H9 (cell line): ENCODE measurements at regions not wholly inside any gene's neighbourhood (a gene's known extent, or its start where the extent isn't known, plus 50 kb on each side); places are given as distances from the start of the nearest gene placed in this dataset.
A peak's percentile ranks its signal among the peaks of the same experiment; 100 is the strongest.

Source experiments
- DNase-seq: peaks from one replicate; pipeline ENCODE4 v3.0.0-alpha.2; 2017
- H2AFZ ChIP-seq: one replicate; pipeline ENCODE4 v1.6.1; 2013; ENCODE audit warnings: mild to moderate bottlenecking, low read length, control low read depth, moderate library complexity
- H2AK5ac ChIP-seq: 2 replicates; pipeline ENCODE4 v1.6.1; 2013; ENCODE audit warnings: low read length, control low read depth, mixed read lengths; ENCODE audit not compliant: insufficient read length
- H2BK120ac ChIP-seq: one replicate; pipeline ENCODE4 v1.6.1; 2013; ENCODE audit warnings: low read depth, mild to moderate bottlenecking, low read length, control low read depth, inconsistent platforms; ENCODE audit not compliant: poor library complexity, severe bottlenecking
- H2BK12ac ChIP-seq: 2 replicates; pipeline ENCODE4 v1.6.1; 2013; ENCODE audit warnings: low read length, control low read depth, mixed read lengths, low read depth; ENCODE audit not compliant: insufficient read length
- H2BK15ac ChIP-seq: 2 replicates; pipeline ENCODE4 v1.6.1; 2013; ENCODE audit warnings: low read depth, low read length, control low read depth
- H2BK20ac ChIP-seq: one replicate; pipeline ENCODE4 v1.6.1; 2013; ENCODE audit warnings: low read depth, mild to moderate bottlenecking, low read length, control low read depth, inconsistent platforms; ENCODE audit not compliant: poor library complexity, severe bottlenecking
- H2BK5ac ChIP-seq: 2 replicates; pipeline ENCODE4 v1.6.1; 2013; ENCODE audit warnings: low read length, control low read depth, mixed read lengths; ENCODE audit not compliant: insufficient read length
- H3K14ac ChIP-seq: 2 replicates; pipeline ENCODE4 v1.6.1; 2013; ENCODE audit warnings: low read length, control low read depth; ENCODE audit not compliant: insufficient read depth
- H3K18ac ChIP-seq: 2 replicates; pipeline ENCODE4 v1.6.1; 2013; ENCODE audit warnings: low read depth, mild to moderate bottlenecking, mixed read lengths, low read length, control low read depth; ENCODE audit not compliant: insufficient read length
- H3K23ac ChIP-seq: 2 replicates; pipeline ENCODE4 v1.6.1; 2013; ENCODE audit warnings: low read length, control low read depth, mixed read lengths, low read depth; ENCODE audit not compliant: insufficient read length
- H3K23me2 ChIP-seq: 2 replicates; pipeline ENCODE4 v1.6.1; 2013; ENCODE audit warnings: low read depth, mild to moderate bottlenecking, mixed read lengths, low read length, control low read depth; ENCODE audit not compliant: insufficient read length, poor library complexity, severe bottlenecking
- H3K27ac ChIP-seq: 2 replicates; pipeline ENCODE4 v1.5.1; 2013; ENCODE audit warnings: low read length, control low read depth, mixed read lengths, low read depth; ENCODE audit not compliant: insufficient read length
- H3K27me3 ChIP-seq: 2 replicates; pipeline ENCODE4 v1.6.1; 2013; ENCODE audit warnings: low read length, control low read depth, inconsistent platforms; ENCODE audit not compliant: insufficient read depth
- H3K4ac ChIP-seq: 2 replicates; pipeline ENCODE4 v1.6.1; 2013; ENCODE audit warnings: low read depth, mild to moderate bottlenecking, control low read depth, inconsistent platforms, low read length, moderate library complexity
- H3K4me1 ChIP-seq: 2 replicates; pipeline ENCODE4 v1.6.1; 2013; ENCODE audit warnings: low read length, control low read depth, inconsistent platforms; ENCODE audit not compliant: insufficient read depth
- H3K4me2 ChIP-seq: 2 replicates; pipeline ENCODE4 v1.6.1; 2013; ENCODE audit warnings: low read length, control low read depth, mixed read lengths; ENCODE audit not compliant: insufficient read length, insufficient read depth
- H3K56ac ChIP-seq: 2 replicates; pipeline ENCODE4 v1.6.1; 2013; ENCODE audit warnings: low read depth, mild to moderate bottlenecking, mixed read lengths, low read length, control low read depth; ENCODE audit not compliant: insufficient read length
- H3K79me1 ChIP-seq: 2 replicates; pipeline ENCODE4 v1.6.1; 2013; ENCODE audit warnings: low read depth, mild to moderate bottlenecking, moderate library complexity, low read length, control low read depth, inconsistent platforms; ENCODE audit not compliant: insufficient read depth, poor library complexity, severe bottlenecking
- H3K79me2 ChIP-seq: 2 replicates; pipeline ENCODE4 v1.6.1; 2013; ENCODE audit warnings: low read length, control low read depth, inconsistent platforms; ENCODE audit not compliant: insufficient read depth
- H3K9ac ChIP-seq: 2 replicates; pipeline ENCODE4 v1.6.1; 2013; ENCODE audit warnings: low read length, control low read depth, mixed read lengths; ENCODE audit not compliant: insufficient read length; ENCODE audit errors: extremely low read depth
- H3K9me3 ChIP-seq: one replicate; pipeline ENCODE4 v1.6.1; 2013; ENCODE audit warnings: low read depth, low read length, inconsistent platforms; ENCODE audit not compliant: control insufficient read depth
- H3T11ph ChIP-seq: one replicate; pipeline ENCODE4 v1.6.1; 2013; ENCODE audit warnings: mild to moderate bottlenecking, low read length, control low read depth, inconsistent platforms
- H4K20me1 ChIP-seq: one replicate; pipeline ENCODE4 v1.6.1; 2013; ENCODE audit not compliant: control insufficient read depth, insufficient read length, insufficient read depth
- H4K5ac ChIP-seq: 2 replicates; pipeline ENCODE4 v1.6.1; 2013; ENCODE audit warnings: low read depth, mild to moderate bottlenecking, mixed read lengths, low read length, control low read depth; ENCODE audit not compliant: insufficient read length
- H4K8ac ChIP-seq: replicated peaks from 2 replicates; pipeline ENCODE4 v1.6.1; 2013; ENCODE audit warnings: low read length, control low read depth, mixed read lengths, low read depth; ENCODE audit not compliant: insufficient read length
- H4K91ac ChIP-seq: 2 replicates; pipeline ENCODE4 v1.6.1; 2013; ENCODE audit warnings: low read depth, mild to moderate bottlenecking, moderate library complexity, mixed read lengths, low read length, control low read depth; ENCODE audit not compliant: insufficient read length
- H3K27ac Mint-ChIP-seq, 3 experiments: 2 replicates in 2 of 3; 3 replicates in 1 of 3; pipeline ENCODE4 v1.8.0; 2020 to 2021; ENCODE audit warnings: mixed read lengths in 3 of 3, mild to moderate bottlenecking in 1 of 3, moderate library complexity in 1 of 3
- H3K27me3 Mint-ChIP-seq: 2 replicates; pipeline ENCODE4 v1.8.0; 2021; ENCODE audit warnings: low read depth, mild to moderate bottlenecking, moderate library complexity, mixed read lengths
- H3K36me3 Mint-ChIP-seq, 3 experiments: 2 replicates in 2 of 3; 3 replicates in 1 of 3; pipeline ENCODE4 v1.8.0; 2020 to 2021; ENCODE audit warnings: low read depth in 3 of 3, mixed read lengths in 3 of 3; ENCODE audit not compliant: insufficient read depth in 1 of 3
- H3K4me1 Mint-ChIP-seq, 2 experiments: 2 replicates each; pipeline ENCODE4 v1.8.0; 2020; ENCODE audit warnings: mixed read lengths in 2 of 2
- H3K4me3 Mint-ChIP-seq, 2 experiments: 2 replicates in 1 of 2; 3 replicates in 1 of 2; pipeline ENCODE4 v1.8.0; 2020 to 2021; ENCODE audit warnings: mild to moderate bottlenecking in 2 of 2, mixed read lengths in 2 of 2, moderate library complexity in 1 of 2
- H3K9me3 Mint-ChIP-seq, 2 experiments: 2 replicates in 1 of 2; 3 replicates in 1 of 2; pipeline ENCODE4 v1.8.0; 2020; ENCODE audit warnings: mild to moderate bottlenecking in 2 of 2, mixed read lengths in 2 of 2, moderate library complexity in 1 of 2
- WGBS: extraction: QIAGEN DNeasy Blood & Tissue Kit; methylation state at CpG from one replicate; pipeline ENCODE4 v1.1.7; 2013; ENCODE audit warnings: missing lambda C conversion rate, low lambda C conversion rate, mixed read lengths; ENCODE audit not compliant: insufficient read length; ENCODE audit errors: extremely low coverage; 5-methylcytosine and 5-hydroxymethylcytosine counted together
- TF ChIP-seq, protein P1 (sequence below): fragments of 200-600 bp; sonication (generic); conservative IDR thresholded peaks from 3 replicates; pipeline ENCODE4 v1.8.0; 2021; ENCODE audit warnings: antibody characterized with exemption, mild to moderate bottlenecking

DNA sequence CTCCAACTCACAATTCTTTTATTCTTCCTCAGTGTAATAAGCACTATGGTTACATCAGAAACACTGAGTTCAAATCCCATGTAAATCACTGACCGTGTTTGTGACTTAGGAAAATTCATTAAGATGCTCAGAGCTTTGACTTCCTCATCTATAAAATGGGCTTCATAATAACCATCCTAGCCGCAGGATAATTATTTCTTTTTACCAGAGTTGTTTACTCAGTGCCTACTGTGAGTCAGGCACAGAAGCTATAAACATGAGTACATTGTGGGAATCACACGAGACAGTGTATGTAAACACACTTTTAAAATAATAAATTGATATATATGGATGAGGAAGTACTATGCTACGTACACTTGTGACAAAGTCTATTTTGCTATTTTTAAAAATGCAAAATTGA lies 296.3 kb upstream of the TENM3 start:
- Mint-ChIP-seq H3K9me3 (no peaks in the 10 kb centered on the region; a peak in 2 of 5 replicates), H3K27me3 (peaks cover 1% of the 10 kb centered on the region; the same call in 1 of the 2 replicates), H3K4me1 (peaks cover 6 to 14% of the 10 kb centered on the region in 2 experiments), H3K27ac (no peak overlapping the region), H3K4me3 (no peak overlapping the region), H3K36me3 (peaks cover 0 to 1% (median 1%) of the 10 kb centered on the region in 3 experiments; a peak in 1 of 7 replicates)
- Histone ChIP-seq H3K27me3 (no peaks in the 10 kb centered on the region), H2AK5ac (no peak overlapping the region), H4K91ac (no peak overlapping the region), H2AFZ (no peak overlapping the region), H4K20me1 (no peaks in the 10 kb centered on the region), H3K23me2 (no peaks in the 10 kb centered on the region), H3K14ac (no peak overlapping the region), H3K4me1 (peaks cover 6% of the 10 kb centered on the region), H3K4me2 (no peak overlapping the region), H2BK120ac (no peak overlapping the region), H2BK20ac (no peak overlapping the region), H3K27ac (no peak overlapping the region), H3K79me1 (no peaks in the 10 kb centered on the region), H2BK15ac (no peak overlapping the region), H3K9ac (no peak overlapping the region), H3K18ac (no peak overlapping the region), H3K4ac (no peak overlapping the region), H2BK5ac (no peak overlapping the region), H3K79me2 (no peaks in the 10 kb centered on the region), H3K9me3 (no peaks in the 10 kb centered on the region), H2BK12ac (no peak overlapping the region), H4K5ac (no peak overlapping the region), H3K23ac (no peak overlapping the region), H3K56ac (no peak overlapping the region), H3T11ph (peak overlapping the region; percentile 37), H4K8ac (no peak overlapping the region)
- TF ChIP-seq, protein P1, sequence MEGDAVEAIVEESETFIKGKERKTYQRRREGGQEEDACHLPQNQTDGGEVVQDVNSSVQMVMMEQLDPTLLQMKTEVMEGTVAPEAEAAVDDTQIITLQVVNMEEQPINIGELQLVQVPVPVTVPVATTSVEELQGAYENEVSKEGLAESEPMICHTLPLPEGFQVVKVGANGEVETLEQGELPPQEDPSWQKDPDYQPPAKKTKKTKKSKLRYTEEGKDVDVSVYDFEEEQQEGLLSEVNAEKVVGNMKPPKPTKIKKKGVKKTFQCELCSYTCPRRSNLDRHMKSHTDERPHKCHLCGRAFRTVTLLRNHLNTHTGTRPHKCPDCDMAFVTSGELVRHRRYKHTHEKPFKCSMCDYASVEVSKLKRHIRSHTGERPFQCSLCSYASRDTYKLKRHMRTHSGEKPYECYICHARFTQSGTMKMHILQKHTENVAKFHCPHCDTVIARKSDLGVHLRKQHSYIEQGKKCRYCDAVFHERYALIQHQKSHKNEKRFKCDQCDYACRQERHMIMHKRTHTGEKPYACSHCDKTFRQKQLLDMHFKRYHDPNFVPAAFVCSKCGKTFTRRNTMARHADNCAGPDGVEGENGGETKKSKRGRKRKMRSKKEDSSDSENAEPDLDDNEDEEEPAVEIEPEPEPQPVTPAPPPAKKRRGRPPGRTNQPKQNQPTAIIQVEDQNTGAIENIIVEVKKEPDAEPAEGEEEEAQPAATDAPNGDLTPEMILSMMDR, result no peak
- DNase-seq, result no peak
- no CpG with 5 or more reads among the region's 4 CpGs for WGBS
